H1 (cell line): ENCODE measurements at regions not wholly inside any gene's neighbourhood (a gene's known extent, or its start where the extent isn't known, plus 50 kb on each side); places are given as distances from the start of the nearest gene placed in this dataset.

Source experiments
- CTCF ChIA-PET: fragments of 300-600 bp; sonication (Branson Sonifier 250); formaldehyde crosslinking; loops from one replicate; lab custom pipeline; 2021; ENCODE audit not compliant: partially characterized antibody; lab: Charles Lee
- POLR2A ChIA-PET: fragments of 300-600 bp; sonication (Branson Sonifier 250); formaldehyde crosslinking; loops from one replicate; lab custom pipeline; 2021; ENCODE audit warnings: inconsistent platforms; ENCODE audit not compliant: partially characterized antibody; lab: Charles Lee
- DNase-seq, 2 experiments: peaks; one replicate each; pipeline versions ENCODE4 v3.0.0 to v3.0.0-alpha.2; 2010 to 2022; ENCODE audit warnings: low spot score in 2 of 2, low read depth in 1 of 2, mixed read lengths in 1 of 2
- FAIRE-seq: peaks from 2 replicates; lab custom pipeline; 2011; peaks lifted over from hg19 to GRCh38; lab: Jason Lieb, UNC
- H2AFZ ChIP-seq: 2 replicates; pipeline ENCODE4 v1.8.1; 2012; ENCODE audit warnings: low read length, inconsistent platforms
- H2AK5ac ChIP-seq: 2 replicates; pipeline ENCODE4 v1.6.1; 2013; ENCODE audit warnings: low read depth, low read length
- H2BK120ac ChIP-seq: replicated peaks from 2 replicates; pipeline ENCODE3; 2013; ENCODE audit warnings: low read depth, low read length, inconsistent platforms
- H2BK12ac ChIP-seq: 2 replicates; pipeline ENCODE4 v1.6.1; 2013; ENCODE audit warnings: low read depth, low read length
- H2BK15ac ChIP-seq: 2 replicates; pipeline ENCODE4 v1.6.1; 2013; ENCODE audit warnings: low read length
- H2BK20ac ChIP-seq: 2 replicates; pipeline ENCODE4 v1.6.1; 2013; ENCODE audit warnings: low read length
- H2BK5ac ChIP-seq: 2 replicates; pipeline ENCODE4 v1.6.1; 2013; ENCODE audit warnings: low read depth, low read length
- H3K14ac ChIP-seq: 2 replicates; pipeline ENCODE4 v1.6.1; 2013; ENCODE audit warnings: inconsistent platforms; ENCODE audit not compliant: insufficient read length
- H3K18ac ChIP-seq: 2 replicates; pipeline ENCODE4 v1.6.1; 2013; ENCODE audit warnings: low read length; ENCODE audit errors: extremely low read depth
- H3K23ac ChIP-seq: 2 replicates; pipeline ENCODE4 v1.6.1; 2013; ENCODE audit warnings: inconsistent platforms; ENCODE audit not compliant: insufficient read length
- H3K23me2 ChIP-seq: 2 replicates; pipeline ENCODE4 v1.6.1; 2013; ENCODE audit warnings: low read depth, low read length
- H3K27ac ChIP-seq: 2 replicates; pipeline ENCODE4 v1.6.1; 2011; ENCODE audit warnings: low read depth, low read length, inconsistent platforms
- H3K27me3 ChIP-seq, 4 experiments: replicated peaks in 1 of 4; 1 replicate in 1 of 4; 2 replicates in 3 of 4; pipeline versions ENCODE4 v1.6.1 to v1.8.1; 2011 to 2013; ENCODE audit warnings: low read length in 3 of 4, mild to moderate bottlenecking in 3 of 4, inconsistent platforms in 2 of 4, mixed read lengths in 2 of 4, moderate library complexity in 1 of 4; ENCODE audit not compliant: control insufficient read depth in 3 of 4, insufficient read depth in 3 of 4; ENCODE audit errors: extremely low read depth in 1 of 4
- H3K36me3 ChIP-seq, 4 experiments: 2 replicates each; pipeline versions ENCODE4 v1.6.1 to v1.8.1; 2011 to 2013; ENCODE audit warnings: mild to moderate bottlenecking in 4 of 4, low read length in 3 of 4, moderate library complexity in 2 of 4, control low read depth in 1 of 4, inconsistent platforms in 1 of 4; ENCODE audit not compliant: insufficient read depth in 4 of 4, control insufficient read depth in 2 of 4
- H3K4ac ChIP-seq: replicated peaks from 2 replicates; pipeline ENCODE3; 2013; ENCODE audit warnings: low read length, low read depth, mixed read lengths, inconsistent platforms; ENCODE audit not compliant: insufficient read length
- H3K4me1 ChIP-seq, 4 experiments: replicated peaks in 1 of 4; 1 replicate in 1 of 4; 2 replicates in 3 of 4; pipeline versions ENCODE4 v1.6.1 to v1.8.1; 2011 to 2013; ENCODE audit warnings: low read length in 3 of 4, inconsistent platforms in 2 of 4, mixed read lengths in 1 of 4; ENCODE audit not compliant: insufficient read depth in 4 of 4, control insufficient read depth in 3 of 4
- H3K4me2 ChIP-seq, 2 experiments: 2 replicates each; pipeline versions ENCODE4 v1.6.1 to v1.8.1; 2011 to 2013; ENCODE audit warnings: low read depth in 2 of 2, low read length in 2 of 2, control low read depth in 1 of 2, inconsistent platforms in 1 of 2, mild to moderate bottlenecking in 1 of 2; ENCODE audit not compliant: insufficient read depth in 1 of 2
- H3K4me3 ChIP-seq, 4 experiments: fragments of 200-600, 300-600 bp in 1 of 4; sonication (generic), shearing (Covaris generic), sonication (Bioruptor Twin) in 1 of 4; 2 replicates each; pipeline versions ENCODE4 v1.5.1 to v1.8.1; 2011 to 2016; ENCODE audit warnings: low read length in 4 of 4, low read depth in 3 of 4, control low read depth in 2 of 4, inconsistent platforms in 2 of 4, mild to moderate bottlenecking in 2 of 4, mixed read lengths in 1 of 4, moderate library complexity in 1 of 4; ENCODE audit not compliant: insufficient read depth in 2 of 4; ENCODE audit errors: extremely low read depth in 1 of 4
- H3K56ac ChIP-seq: replicated peaks from 2 replicates; pipeline ENCODE3; 2013; ENCODE audit warnings: low read depth, mild to moderate bottlenecking, mixed read lengths, low read length, inconsistent platforms; ENCODE audit not compliant: insufficient read length
- H3K79me1 ChIP-seq: 2 replicates; pipeline ENCODE4 v1.6.1; 2013; ENCODE audit warnings: low read depth, low read length, control low read depth
- H3K79me2 ChIP-seq, 2 experiments: 2 replicates each; pipeline versions ENCODE4 v1.6.1 to v1.8.1; 2012 to 2013; ENCODE audit warnings: low read length in 2 of 2, mild to moderate bottlenecking in 2 of 2, inconsistent platforms in 1 of 2; ENCODE audit not compliant: insufficient read depth in 2 of 2, control insufficient read depth in 1 of 2
- H3K9ac ChIP-seq, 4 experiments: replicated peaks in 1 of 4; 1 replicate in 1 of 4; 2 replicates in 3 of 4; pipeline versions ENCODE4 v1.6.1 to v1.8.1; 2011 to 2013; ENCODE audit warnings: low read depth in 3 of 4, low read length in 3 of 4, control low read depth in 2 of 4, mild to moderate bottlenecking in 2 of 4, moderate library complexity in 2 of 4, inconsistent platforms in 1 of 4; ENCODE audit errors: extremely low read depth in 1 of 4
- H3K9me3 ChIP-seq, 2 experiments: 2 replicates each; pipeline versions ENCODE4 v1.6.1 to v1.8.1; 2012 to 2013; ENCODE audit warnings: mild to moderate bottlenecking in 2 of 2, moderate library complexity in 2 of 2, control low read depth in 1 of 2, inconsistent platforms in 1 of 2, low read depth in 1 of 2, low read length in 1 of 2, mixed read lengths in 1 of 2; ENCODE audit not compliant: insufficient read depth in 2 of 2
- H4K20me1 ChIP-seq, 2 experiments: replicated peaks in 1 of 2; 2 replicates each; pipeline versions ENCODE3 to v1.8.1; 2011 to 2013; ENCODE audit warnings: inconsistent platforms in 2 of 2, low read length in 2 of 2, mild to moderate bottlenecking in 1 of 2; ENCODE audit not compliant: insufficient read depth in 2 of 2, control insufficient read depth in 1 of 2
- H4K5ac ChIP-seq: 2 replicates; pipeline ENCODE4 v1.6.1; 2013; ENCODE audit warnings: low read length, low read depth, mixed read lengths, inconsistent platforms; ENCODE audit not compliant: insufficient read length
- H4K8ac ChIP-seq: 2 replicates; pipeline ENCODE4 v1.8.0; 2013; ENCODE audit warnings: mild to moderate bottlenecking, moderate library complexity, low read length, inconsistent platforms; ENCODE audit not compliant: insufficient read depth; ENCODE audit errors: extremely low read depth
- H4K91ac ChIP-seq: replicated peaks from 2 replicates; pipeline ENCODE3; 2013; ENCODE audit warnings: low read length, mixed read lengths, inconsistent platforms; ENCODE audit not compliant: insufficient read length
- RAD21 ChIP-seq, 2 experiments: IDR thresholded peaks in 1 of 2; conservative IDR thresholded peaks in 1 of 2; 2 replicates each; pipeline ENCODE4 v1.6.1; 2011; ENCODE audit warnings: low read depth in 2 of 2, low read length in 2 of 2, improper control_type of control experiment in 1 of 2, inconsistent platforms in 1 of 2, mild to moderate bottlenecking in 1 of 2, moderate library complexity in 1 of 2
- TAF1 ChIP-seq: IDR thresholded peaks from 2 replicates; pipeline ENCODE4 v1.6.1; 2011; ENCODE audit warnings: mild to moderate bottlenecking, low read depth, low read length
- WGBS, 2 experiments: shearing (Covaris generic) in 1 of 2; methylation state at CpG; one replicate each; pipeline versions ENCODE4 v1.1.6 to v1.1.7; 2013 to 2015; ENCODE audit warnings: low lambda C conversion rate in 2 of 2, mixed read lengths in 2 of 2, inconsistent platforms in 1 of 2, low coverage in 1 of 2, missing lambda C conversion rate in 1 of 2; ENCODE audit not compliant: insufficient replicate concordance in 2 of 2, insufficient coverage in 1 of 2, insufficient read length in 1 of 2; ENCODE audit errors: extremely low coverage in 1 of 2, missing lambda C conversion rate in 1 of 2; 5-methylcytosine and 5-hydroxymethylcytosine counted together
- TF ChIP-seq, protein P1 (sequence below), 3 experiments: IDR thresholded peaks; 1 replicate in 2 of 3; 2 replicates in 1 of 3; pipeline versions ENCODE4 v1.5.1 to v1.6.1; 2011; ENCODE audit warnings: low read length in 3 of 3, mild to moderate bottlenecking in 3 of 3, inconsistent platforms in 2 of 3, low read depth in 1 of 3, moderate library complexity in 1 of 3; ENCODE audit not compliant: insufficient read depth in 1 of 3; ENCODE audit errors: control extremely low read depth in 1 of 3

GRCh38 chr2:220104871-220105351 is 477.5 kb downstream of the SLC4A3 start:
- H3K27ac ChIP-seq: no peak overlapping the region
- H3K23ac ChIP-seq: no peak overlapping the region
- H3K9me3 ChIP-seq: no peaks in the 10 kb centered on the region
- H3K14ac ChIP-seq: no peak overlapping the region
- no peaks in the 10 kb centered on the region for H3K79me2 ChIP-seq
- H2BK12ac ChIP-seq: no peak overlapping the region
- H2AK5ac ChIP-seq: no peak overlapping the region
- H3K18ac ChIP-seq: no peak overlapping the region
- no peak overlapping the region for H4K5ac ChIP-seq
- H4K20me1 ChIP-seq: no peaks in the 10 kb centered on the region
- FAIRE-seq (no peak), DNase-seq (no peak)
- no peaks in the 10 kb centered on the region for H3K4me1 ChIP-seq
- peak overlapping the region; percentile 74; the same call in 1 of the 2 replicates for H2AFZ ChIP-seq
- no peak overlapping the region for H2BK20ac ChIP-seq
- H3K4me3 ChIP-seq: no peak overlapping the region
- H2BK15ac ChIP-seq: no peak overlapping the region
- no peak overlapping the region for H2BK120ac ChIP-seq
- no peak overlapping the region for H2BK5ac ChIP-seq
- H3K4me2 ChIP-seq: no peak overlapping the region
- WGBS, 2 experiments: 90% methylated on average over 7 of the region's 7 CpGs; no CpG with 5 or more reads in 1 of the 2 experiments
- no peak overlapping the region for H4K8ac ChIP-seq
- CTCF ChIA-PET: interaction anchor here (0.6 to 1.4 kb wide), 3 partner anchors 11 to 962 kb away, joined by 3 to 4 read pairs (median 4); no protein-coding TSS in a partner anchor
- H3K23me2 ChIP-seq: no peaks in the 10 kb centered on the region
- 0 out of 7 replicates have a peak overlapping the region, but pooled peaks of 1 of the 4 experiments have one; percentile 22 for H3K9ac ChIP-seq
- no peak overlapping the region for H4K91ac ChIP-seq
- POLR2A ChIA-PET: no interaction called here
- H3K36me3 ChIP-seq: no peaks in the 10 kb centered on the region
- no peak overlapping the region for H3K56ac ChIP-seq
- TF ChIP-seq TAF1 (no peak), RAD21 (IDR thresholded peaks at IDR 0.05 in 1 of 2, conservative IDR thresholded peaks at IDR 0.05 in 1 of 2; ENCODE audit: low read depth in 2 of 2, low read length in 2 of 2) (peak; percentile 55 to 66)
- TF ChIP-seq, protein P1, sequence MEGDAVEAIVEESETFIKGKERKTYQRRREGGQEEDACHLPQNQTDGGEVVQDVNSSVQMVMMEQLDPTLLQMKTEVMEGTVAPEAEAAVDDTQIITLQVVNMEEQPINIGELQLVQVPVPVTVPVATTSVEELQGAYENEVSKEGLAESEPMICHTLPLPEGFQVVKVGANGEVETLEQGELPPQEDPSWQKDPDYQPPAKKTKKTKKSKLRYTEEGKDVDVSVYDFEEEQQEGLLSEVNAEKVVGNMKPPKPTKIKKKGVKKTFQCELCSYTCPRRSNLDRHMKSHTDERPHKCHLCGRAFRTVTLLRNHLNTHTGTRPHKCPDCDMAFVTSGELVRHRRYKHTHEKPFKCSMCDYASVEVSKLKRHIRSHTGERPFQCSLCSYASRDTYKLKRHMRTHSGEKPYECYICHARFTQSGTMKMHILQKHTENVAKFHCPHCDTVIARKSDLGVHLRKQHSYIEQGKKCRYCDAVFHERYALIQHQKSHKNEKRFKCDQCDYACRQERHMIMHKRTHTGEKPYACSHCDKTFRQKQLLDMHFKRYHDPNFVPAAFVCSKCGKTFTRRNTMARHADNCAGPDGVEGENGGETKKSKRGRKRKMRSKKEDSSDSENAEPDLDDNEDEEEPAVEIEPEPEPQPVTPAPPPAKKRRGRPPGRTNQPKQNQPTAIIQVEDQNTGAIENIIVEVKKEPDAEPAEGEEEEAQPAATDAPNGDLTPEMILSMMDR (IDR thresholded peaks at IDR 0.05; ENCODE audit: control extremely low read depth in 1 of 3, insufficient read depth in 1 of 3, low read depth in 1 of 3, low read length in 3 of 3): peak in 2 of 3 experiments; percentile 0 to 33; a peak in 2 of 4 replicates
- H3K79me1 ChIP-seq: no peaks in the 10 kb centered on the region
- H3K4ac ChIP-seq: no peak overlapping the region
- H3K27me3 ChIP-seq: no peaks in the 10 kb centered on the region
